ENCODE measurements at regions not wholly inside any gene's neighbourhood (a gene's known extent, or its start where the extent isn't known, plus 50 kb on each side); places are given as distances from the start of the nearest gene placed in this dataset.
"Not testable (repeated sequence)": the region's sequence is repeated elsewhere in the genome, so short reads cannot be mapped to it uniquely, and the experiment has no call there.

DNA sequence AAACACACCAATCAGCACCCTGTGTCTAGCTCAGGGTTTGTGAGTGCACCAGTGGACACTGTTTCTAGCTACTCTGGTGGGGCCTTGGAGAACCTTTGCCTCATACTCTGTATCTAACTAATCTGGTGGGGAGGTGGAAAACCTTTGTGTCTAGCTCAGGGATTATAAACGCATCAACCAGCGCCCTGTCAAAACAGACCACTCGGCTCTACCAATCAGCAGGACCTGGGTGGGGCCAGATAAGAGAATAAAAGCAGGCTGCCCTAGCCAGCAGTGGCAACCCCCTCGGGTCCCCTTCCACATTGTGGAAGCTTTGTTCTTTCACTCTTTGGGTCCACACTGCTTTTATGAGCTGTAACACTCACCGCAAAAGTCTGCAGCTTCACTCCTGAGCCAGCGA lies 121.8 kb downstream of the FSCB start:
- H3K4me3 ChIP-seq (ENCODE audit: low read length); H3K36me3 ChIP-seq (ENCODE audit: insufficient read depth, low read length); H3K4me2 ChIP-seq (ENCODE audit: low read length); H3K9ac ChIP-seq (ENCODE audit: low read depth, low read length); H3K27me3 ChIP-seq (ENCODE audit: control insufficient read depth, insufficient read depth, low read length); H3K9me3 ChIP-seq (replicated peaks; ENCODE audit: low read length); H3K4me1 ChIP-seq (ENCODE audit: control insufficient read depth, insufficient read depth, low read length): not testable (repeated sequence)

DNA sequence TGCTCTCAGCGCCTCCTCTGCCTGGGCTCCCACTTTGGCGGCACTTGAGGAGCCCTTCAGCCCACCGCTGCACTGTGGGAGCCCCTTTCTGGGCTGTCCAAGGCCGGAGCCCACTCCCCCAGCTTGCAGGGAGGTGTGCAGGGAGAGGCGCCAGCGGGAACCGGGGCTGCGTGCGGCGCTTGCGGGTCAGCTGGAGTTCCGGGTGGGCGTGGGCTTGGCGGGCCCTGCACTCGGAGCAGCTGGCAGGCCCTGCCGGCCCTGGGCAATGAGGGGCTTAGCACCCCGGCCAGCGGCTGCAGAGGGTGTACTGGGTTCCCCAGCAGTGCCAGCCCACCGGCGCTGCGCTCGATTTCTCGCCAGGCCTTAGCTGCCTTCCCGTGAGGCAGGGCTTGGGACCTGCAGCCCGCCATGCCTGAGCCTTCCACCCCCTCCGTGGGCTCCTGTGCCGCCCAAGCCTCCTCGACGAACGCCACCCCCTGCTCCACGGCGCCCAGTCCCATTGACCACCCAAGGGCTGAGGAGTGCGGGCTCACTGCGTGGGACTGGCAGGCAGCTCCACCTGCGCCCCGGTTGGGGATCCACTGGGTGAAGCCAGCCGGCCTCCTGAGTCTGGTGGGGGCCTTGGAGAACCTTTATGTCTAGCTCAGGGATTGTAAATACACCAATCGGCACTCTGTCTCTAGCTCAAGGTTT lies 122.3 kb downstream of the FSCB start:
- H3K9ac ChIP-seq (ENCODE audit: low read depth, low read length); H3K4me3 ChIP-seq (ENCODE audit: low read length); H3K4me1 ChIP-seq (ENCODE audit: control insufficient read depth, insufficient read depth, low read length); H3K27me3 ChIP-seq (ENCODE audit: control insufficient read depth, insufficient read depth, low read length); H3K4me2 ChIP-seq (ENCODE audit: low read length); H3K36me3 ChIP-seq (ENCODE audit: insufficient read depth, low read length); H3K9me3 ChIP-seq (replicated peaks; ENCODE audit: low read length): not testable (repeated sequence)

DNA sequence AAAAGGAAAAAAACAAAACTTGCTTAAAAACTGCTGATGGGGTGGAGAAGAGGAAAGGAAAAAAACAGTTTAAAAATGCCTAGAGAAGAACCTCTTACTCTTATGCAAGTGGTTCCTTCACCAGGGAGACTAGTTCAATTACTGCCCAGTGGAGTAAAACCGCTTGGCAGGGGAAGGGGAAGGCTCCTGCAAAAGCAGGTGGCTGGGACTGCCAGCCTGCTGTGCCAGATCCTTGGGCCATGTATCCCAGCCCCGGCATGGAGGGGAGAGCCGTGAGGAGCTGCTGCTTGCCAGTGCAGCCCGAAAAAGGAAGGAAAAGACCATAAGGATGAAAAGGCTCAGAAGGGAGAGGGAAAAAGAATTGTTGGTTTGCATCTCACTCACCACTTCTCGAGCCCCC lies 123.0 kb downstream of the FSCB start:
- no peak overlapping the region for H3K9ac ChIP-seq (ENCODE audit: low read depth, low read length)
- no peaks in the 10 kb centered on the region for H3K36me3 ChIP-seq (ENCODE audit: insufficient read depth, low read length)
- no peak overlapping the region for H3K4me3 ChIP-seq (ENCODE audit: low read length)
- no peaks in the 10 kb centered on the region for H3K27me3 ChIP-seq (ENCODE audit: control insufficient read depth, insufficient read depth, low read length)
- H3K4me1 ChIP-seq (ENCODE audit: control insufficient read depth, insufficient read depth, low read length) = no peaks in the 10 kb centered on the region
- H3K9me3 ChIP-seq (replicated peaks; ENCODE audit: low read length) = peaks cover 5% of the 10 kb centered on the region
- H3K4me2 ChIP-seq (ENCODE audit: low read length) = no peak overlapping the region

DNA sequence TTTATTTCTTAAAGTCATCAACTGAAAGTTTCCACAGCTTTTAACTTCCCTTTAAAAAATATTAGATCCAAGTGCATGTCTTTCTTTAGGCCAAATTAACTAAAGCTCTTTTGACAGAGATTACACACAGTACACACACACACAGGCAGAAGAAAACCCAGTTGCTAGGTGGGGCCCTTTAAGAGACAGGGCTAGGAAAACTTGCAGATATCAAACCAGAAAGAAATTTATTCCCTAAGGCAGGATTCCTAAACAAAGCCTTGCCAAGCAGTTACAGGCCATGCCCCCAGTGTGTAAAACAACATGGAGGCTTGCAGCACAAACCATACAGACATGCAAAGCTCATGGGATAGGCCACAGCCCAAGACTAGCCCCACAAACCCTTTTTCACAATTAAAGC lies 123.4 kb downstream of the FSCB start:
- no peak overlapping the region for H3K4me2 ChIP-seq (ENCODE audit: low read length)
- no peaks in the 10 kb centered on the region for H3K4me1 ChIP-seq (ENCODE audit: control insufficient read depth, insufficient read depth, low read length)
- H3K9ac ChIP-seq (ENCODE audit: low read depth, low read length) = no peak overlapping the region
- no peak overlapping the region for H3K4me3 ChIP-seq (ENCODE audit: low read length)
- H3K36me3 ChIP-seq (ENCODE audit: insufficient read depth, low read length) = no peaks in the 10 kb centered on the region
- peaks cover 5% of the 10 kb centered on the region for H3K9me3 ChIP-seq (replicated peaks; ENCODE audit: low read length)
- no peaks in the 10 kb centered on the region for H3K27me3 ChIP-seq (ENCODE audit: control insufficient read depth, insufficient read depth, low read length)

DNA sequence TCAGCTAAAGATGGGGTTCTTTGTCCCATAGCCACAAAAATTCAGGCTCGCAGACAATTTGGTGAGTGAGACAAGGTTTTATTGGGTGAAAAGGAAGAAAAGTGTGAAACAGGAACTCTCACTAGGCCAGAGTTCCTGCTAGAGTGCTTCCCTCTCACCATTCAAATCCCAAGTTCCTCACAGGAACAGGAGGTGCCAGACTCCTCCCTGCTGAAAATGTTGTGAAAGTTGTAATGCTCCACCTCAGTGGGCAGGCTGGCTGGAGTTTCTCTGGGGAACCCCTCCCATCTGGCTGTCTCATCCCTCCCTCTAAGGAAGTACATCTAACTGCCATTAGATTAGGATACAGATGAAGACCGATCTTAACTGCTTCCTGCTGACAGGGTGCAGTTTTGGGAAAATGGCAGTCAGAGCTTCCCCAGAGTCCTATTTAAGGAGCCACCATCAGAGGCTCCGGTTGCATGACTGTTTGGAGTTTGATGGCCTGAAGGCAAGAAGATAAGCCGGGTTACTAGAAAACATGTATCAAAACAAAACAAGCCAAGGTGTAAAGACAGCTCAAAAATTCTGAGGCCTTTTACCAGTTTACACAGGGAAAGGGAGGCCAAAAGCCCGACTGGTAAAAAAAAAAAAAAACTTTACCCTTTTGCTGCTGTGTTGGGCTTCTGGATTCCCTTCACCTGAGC lies 127.6 kb downstream of the FSCB start:
- Histone ChIP-seq H3K36me3 (ENCODE audit: insufficient read depth, low read length) (no peaks in the 10 kb centered on the region), H3K4me1 (ENCODE audit: control insufficient read depth, insufficient read depth, low read length) (no peaks in the 10 kb centered on the region), H3K9ac (ENCODE audit: low read depth, low read length) (no peak overlapping the region), H3K4me2 (ENCODE audit: low read length) (no peak overlapping the region), H3K9me3 (replicated peaks; ENCODE audit: low read length) (peaks cover 9% of the 10 kb centered on the region), H3K27me3 (ENCODE audit: control insufficient read depth, insufficient read depth, low read length) (no peaks in the 10 kb centered on the region), H3K4me3 (ENCODE audit: low read length) (no peak overlapping the region)

DNA sequence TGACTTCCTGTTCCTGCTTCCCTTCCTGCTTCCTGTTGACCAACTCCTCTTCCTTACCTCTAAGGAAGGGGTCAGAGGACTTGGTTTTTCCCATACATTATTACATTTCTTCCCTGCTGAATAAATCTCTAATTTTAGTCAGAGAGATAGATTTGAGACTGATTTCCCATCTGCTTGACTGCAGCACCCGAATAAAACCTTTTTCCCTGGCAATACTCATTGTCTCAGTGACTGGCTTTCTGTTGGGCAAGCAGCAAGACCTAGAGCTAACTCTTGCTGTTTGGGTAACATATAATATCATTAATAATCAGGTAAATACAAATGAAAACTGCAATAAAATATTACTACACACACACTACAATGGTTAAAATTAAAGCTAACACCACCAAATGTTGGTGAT lies 132.2 kb downstream of the FSCB start:
- Histone ChIP-seq H3K27me3 (ENCODE audit: control insufficient read depth, insufficient read depth, low read length) (no peaks in the 10 kb centered on the region), H3K4me1 (ENCODE audit: control insufficient read depth, insufficient read depth, low read length) (no peaks in the 10 kb centered on the region), H3K36me3 (ENCODE audit: insufficient read depth, low read length) (no peaks in the 10 kb centered on the region), H3K4me2 (ENCODE audit: low read length) (no peak overlapping the region), H3K9ac (ENCODE audit: low read depth, low read length) (no peak overlapping the region), H3K9me3 (replicated peaks; ENCODE audit: low read length) (peaks cover 4% of the 10 kb centered on the region), H3K4me3 (ENCODE audit: low read length) (no peak overlapping the region)

DNA sequence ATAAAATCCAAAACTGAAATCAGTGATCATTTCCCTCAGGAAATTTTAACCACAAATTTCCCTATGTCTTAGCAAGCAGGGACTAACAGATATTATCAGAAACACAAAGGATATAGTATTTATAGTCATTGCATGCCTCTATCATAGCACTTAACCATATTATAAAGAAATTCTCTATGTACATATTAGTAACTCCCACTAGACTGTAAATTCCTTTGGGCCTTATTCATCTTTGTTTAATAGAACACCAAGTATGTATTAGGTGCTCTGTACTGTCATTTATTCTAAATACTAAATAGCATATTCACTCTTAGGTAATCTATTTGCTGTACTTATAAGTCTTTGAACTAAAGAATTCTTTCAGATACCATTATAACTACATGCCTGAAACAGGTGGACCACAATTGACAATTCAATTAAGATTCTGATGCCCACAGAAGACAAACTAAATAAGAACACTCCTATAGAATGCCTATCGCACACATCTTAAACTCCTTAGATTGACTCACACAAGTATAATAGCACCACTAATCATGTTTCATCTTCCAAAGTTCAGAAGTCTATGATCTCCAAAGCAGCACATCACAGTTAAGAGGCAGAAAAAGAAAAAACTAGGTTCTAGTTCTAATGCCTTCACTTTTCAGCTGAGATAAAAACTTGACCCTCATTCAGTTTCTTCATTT lies 134.1 kb downstream of the FSCB start:
- Histone ChIP-seq H3K36me3 (ENCODE audit: insufficient read depth, low read length) (no peaks in the 10 kb centered on the region), H3K27me3 (ENCODE audit: control insufficient read depth, insufficient read depth, low read length) (no peaks in the 10 kb centered on the region)

DNA sequence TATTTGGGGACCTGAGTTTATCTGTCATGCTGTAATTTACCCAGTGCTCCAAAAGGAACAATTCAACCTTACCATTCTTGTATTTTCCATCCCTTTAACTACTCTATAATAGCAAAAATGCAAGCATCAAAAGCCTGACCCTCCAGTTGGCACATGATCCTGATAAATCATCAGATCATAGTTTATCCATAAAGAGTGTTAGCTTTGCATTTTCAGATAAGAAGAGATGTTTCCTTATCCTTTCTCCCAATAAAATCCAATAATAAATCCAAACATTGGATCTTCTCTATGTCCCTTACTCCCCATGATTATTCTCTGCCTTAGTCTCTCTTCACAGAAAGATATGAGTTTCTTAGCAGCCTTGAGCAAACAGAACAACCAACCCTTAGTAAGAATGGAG lies 134.9 kb downstream of the FSCB start:
- H3K9me3 ChIP-seq (replicated peaks; ENCODE audit: low read length) = peaks cover 4% of the 10 kb centered on the region
- H3K27me3 ChIP-seq (ENCODE audit: control insufficient read depth, insufficient read depth, low read length) = no peaks in the 10 kb centered on the region
- no peaks in the 10 kb centered on the region for H3K4me1 ChIP-seq (ENCODE audit: control insufficient read depth, insufficient read depth, low read length)
- no peak overlapping the region for H3K9ac ChIP-seq (ENCODE audit: low read depth, low read length)
- no peak overlapping the region for H3K4me2 ChIP-seq (ENCODE audit: low read length)
- no peaks in the 10 kb centered on the region for H3K36me3 ChIP-seq (ENCODE audit: insufficient read depth, low read length)
- H3K4me3 ChIP-seq (ENCODE audit: low read length) = no peak overlapping the region

More for the DNA sequence above, 134.1 kb downstream of the FSCB start:
- no peak overlapping the region for H3K9ac ChIP-seq (ENCODE audit: low read depth, low read length)
- H3K4me1 ChIP-seq (ENCODE audit: control insufficient read depth, insufficient read depth, low read length) = no peaks in the 10 kb centered on the region
- H3K4me3 ChIP-seq (ENCODE audit: low read length) = no peak overlapping the region
- H3K4me2 ChIP-seq (ENCODE audit: low read length) = no peak overlapping the region
- peaks cover 4% of the 10 kb centered on the region for H3K9me3 ChIP-seq (replicated peaks; ENCODE audit: low read length)

DNA sequence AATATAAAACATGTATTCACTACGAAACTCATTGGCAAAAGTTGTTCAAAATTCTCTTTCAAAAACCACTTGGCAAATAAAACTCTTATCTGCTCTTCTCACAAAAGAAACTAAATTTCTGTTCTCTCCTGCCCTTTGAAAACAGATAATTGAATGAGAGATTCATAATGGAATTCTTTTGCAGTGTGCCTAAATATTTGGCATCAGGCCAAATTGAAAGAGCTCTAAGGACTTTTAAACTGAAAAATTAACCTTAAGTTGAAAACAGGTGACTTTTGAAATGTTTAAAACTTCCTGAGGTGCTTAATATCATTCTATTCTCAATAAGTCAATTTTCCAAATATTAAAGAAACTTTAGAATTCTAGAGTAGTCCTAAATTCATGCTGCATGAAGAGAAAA lies 136.4 kb downstream of the FSCB start:
- no peak overlapping the region for H3K4me2 ChIP-seq (ENCODE audit: low read length)
- H3K27me3 ChIP-seq (ENCODE audit: control insufficient read depth, insufficient read depth, low read length) = no peaks in the 10 kb centered on the region
- H3K9me3 ChIP-seq (replicated peaks; ENCODE audit: low read length) = peaks cover 4% of the 10 kb centered on the region
- H3K4me1 ChIP-seq (ENCODE audit: control insufficient read depth, insufficient read depth, low read length) = no peaks in the 10 kb centered on the region
- H3K4me3 ChIP-seq (ENCODE audit: low read length) = no peak overlapping the region
- H3K36me3 ChIP-seq (ENCODE audit: insufficient read depth, low read length) = no peaks in the 10 kb centered on the region
- H3K9ac ChIP-seq (ENCODE audit: low read depth, low read length) = no peak overlapping the region

DNA sequence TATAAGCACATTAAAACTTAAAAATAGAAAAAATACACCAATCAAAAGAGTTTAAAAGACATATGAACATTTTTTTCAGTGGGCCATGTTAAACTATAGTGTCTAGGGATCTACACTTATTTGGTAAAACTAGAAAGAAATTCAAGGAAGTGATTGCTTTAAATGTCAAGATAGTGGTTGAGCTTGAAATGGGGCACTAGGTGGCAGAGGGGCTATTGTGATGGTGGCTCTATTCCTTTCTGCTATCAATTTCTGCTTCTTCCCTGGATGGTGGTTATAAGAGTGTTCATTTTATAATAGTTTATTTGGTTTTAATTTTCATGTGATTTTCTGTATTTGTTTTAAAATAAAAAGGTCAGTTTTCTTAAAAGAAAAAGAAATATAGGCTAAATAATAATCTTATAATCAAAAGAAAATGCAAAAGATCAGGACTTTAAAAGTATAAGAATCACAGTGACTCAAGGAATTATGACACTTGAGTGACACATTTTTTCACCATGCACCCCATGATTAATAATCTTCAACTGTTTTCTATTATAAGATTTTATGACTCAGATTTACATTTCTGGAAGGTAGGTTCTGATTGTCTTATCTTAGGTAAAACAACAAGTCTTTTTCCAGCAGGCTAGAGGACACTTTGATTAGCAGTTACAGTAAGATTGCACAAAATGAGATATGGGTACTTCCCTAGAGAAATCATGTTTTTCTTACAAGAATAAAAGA lies 137.5 kb downstream of the FSCB start:
- H3K4me3 ChIP-seq (ENCODE audit: low read length) = no peak overlapping the region

DNA sequence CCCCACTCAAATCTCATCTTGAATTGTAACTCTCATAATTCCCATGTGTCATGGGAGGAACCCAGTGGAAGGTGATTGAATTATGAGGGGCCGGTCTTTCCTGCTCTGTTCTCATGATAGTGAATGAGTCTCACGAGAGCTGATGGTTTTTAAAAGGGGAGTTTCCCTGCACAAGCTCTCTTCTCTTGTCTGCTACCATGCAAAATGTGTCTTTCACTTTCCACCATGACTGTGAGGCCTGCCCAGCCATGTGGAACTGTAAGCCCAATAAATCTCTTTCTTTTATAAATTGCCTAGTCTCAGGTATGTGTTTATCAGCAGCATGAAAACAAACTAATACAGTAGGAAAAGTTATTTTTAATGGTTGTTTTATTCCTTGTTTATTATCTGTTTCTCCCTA lies 146.0 kb downstream of the FSCB start:
- H3K9me3 ChIP-seq (replicated peaks; ENCODE audit: low read length) = no peaks in the 10 kb centered on the region
- no peaks in the 10 kb centered on the region for H3K27me3 ChIP-seq (ENCODE audit: control insufficient read depth, insufficient read depth, low read length)
- H3K36me3 ChIP-seq (ENCODE audit: insufficient read depth, low read length) = no peaks in the 10 kb centered on the region
- no peak overlapping the region for H3K4me3 ChIP-seq (ENCODE audit: low read length)
- no peak overlapping the region for H3K9ac ChIP-seq (ENCODE audit: low read depth, low read length)
- no peak overlapping the region for H3K4me2 ChIP-seq (ENCODE audit: low read length)
- H3K4me1 ChIP-seq (ENCODE audit: control insufficient read depth, insufficient read depth, low read length) = no peaks in the 10 kb centered on the region

More for the DNA sequence above, 137.5 kb downstream of the FSCB start:
- no peak overlapping the region for H3K9ac ChIP-seq (ENCODE audit: low read depth, low read length)
- no peaks in the 10 kb centered on the region for H3K4me1 ChIP-seq (ENCODE audit: control insufficient read depth, insufficient read depth, low read length)
- H3K4me2 ChIP-seq (ENCODE audit: low read length) = no peak overlapping the region
- no peaks in the 10 kb centered on the region for H3K27me3 ChIP-seq (ENCODE audit: control insufficient read depth, insufficient read depth, low read length)
- H3K9me3 ChIP-seq (replicated peaks; ENCODE audit: low read length) = no peaks in the 10 kb centered on the region
- no peaks in the 10 kb centered on the region for H3K36me3 ChIP-seq (ENCODE audit: insufficient read depth, low read length)
